Prostate gland (tissue), 2 donors: ENCODE measurements at regions not wholly inside any gene's neighbourhood (a gene's known extent, or its start where the extent isn't known, plus 50 kb on each side); places are given as distances from the start of the nearest gene placed in this dataset.

Experiments
- DNase-seq: peaks from one replicate; pipeline ENCODE4 v3.0.0-alpha.2; 2019; ENCODE audit warnings: low spot score
- H3K27ac ChIP-seq, 2 donors: fragments of 200-600 bp; sonication (generic); 2 replicates each; pipeline ENCODE4 v1.5.1; 2017 to 2019
- H3K27me3 ChIP-seq: fragments of 200-600 bp; sonication (generic); replicated peaks from 2 replicates; pipeline ENCODE4 v1.5.1; 2019; ENCODE audit not compliant: insufficient read depth
- H3K36me3 ChIP-seq, 2 donors: fragments of 200-600 bp; sonication (generic); 1 replicate in 1 of 2; 2 replicates in 1 of 2; pipeline versions ENCODE4 v1.5.1 to v1.8.1; 2017 to 2019
- H3K4me1 ChIP-seq: fragments of 200-600 bp; sonication (generic); replicated peaks from 2 replicates; pipeline ENCODE4 v1.5.1; 2019
- H3K4me3 ChIP-seq, 2 donors: fragments of 200-600 bp; sonication (generic); 2 replicates each; pipeline ENCODE4 v1.5.1; 2017 to 2019
- H3K9me3 ChIP-seq: fragments of 200-600 bp; sonication (generic); 2 replicates; pipeline ENCODE4 v1.5.1; 2017
- CTCF ChIP-seq, 4 experiments: fragments of 200-600 bp in 2 of 4; fragments of 450-650 bp in 2 of 4; sonication (generic) in 2 of 4; IDR thresholded peaks; 1 replicate in 3 of 4; 2 replicates in 1 of 4; pipeline ENCODE4 v1.5.1; 2016 to 2019; ENCODE audit warnings: antibody characterized with exemption in 4 of 4, mild to moderate bottlenecking in 2 of 4, moderate library complexity in 2 of 4
- POLR2A ChIP-seq: fragments of 450-650 bp; IDR thresholded peaks from one replicate; pipeline ENCODE4 v1.6.1; 2016; ENCODE audit warnings: antibody characterized with exemption, mild to moderate bottlenecking
- POLR2AphosphoS5 ChIP-seq: sonication (generic); formaldehyde crosslinking; IDR thresholded peaks from one replicate; pipeline ENCODE4 v1.6.1; 2017; ENCODE audit warnings: antibody characterized with exemption
- WGBS: methylation state at CpG from one replicate; pipeline ENCODE4 v1.1.5; 2018; 5-methylcytosine and 5-hydroxymethylcytosine counted together
- intact Hi-C: fragments of 100-400 bp; cut with DNase I; formaldehyde crosslinking; loops from one replicate; pipeline ENCODE4 v1.14.2; 2022

DNA sequence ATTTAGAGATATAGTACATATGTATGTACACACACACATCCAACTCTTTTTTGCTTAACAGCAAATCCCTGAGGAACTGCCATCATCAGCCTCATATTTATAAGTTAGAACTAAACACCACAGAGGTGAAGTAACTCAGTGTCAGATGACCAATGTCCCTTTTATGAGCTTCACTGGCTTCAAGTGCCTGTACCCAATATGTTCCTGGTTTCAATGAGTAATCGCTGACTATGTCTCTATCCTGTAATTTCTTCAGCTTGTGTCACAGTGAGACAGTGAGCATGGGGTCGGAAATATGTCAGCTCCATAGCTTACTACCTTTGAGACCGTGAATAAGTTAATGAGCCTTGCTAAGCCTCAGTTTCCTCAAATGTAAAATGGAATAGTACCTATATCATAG is 136.2 kb upstream of the RASGEF1B start:
- H3K9me3 ChIP-seq: no peaks in the 10 kb centered on the region
- H3K4me1 ChIP-seq: no peaks in the 10 kb centered on the region
- intact Hi-C loops: no loop called here
- WGBS: 92% methylated on average over 3 of the region's 3 CpGs
- H3K36me3 ChIP-seq: no peaks in the 10 kb centered on the region
- H3K27ac ChIP-seq: no peak overlapping the region
- no peaks in the 10 kb centered on the region for H3K27me3 ChIP-seq
- TF ChIP-seq POLR2AphosphoS5 (no peak), CTCF (IDR thresholded peaks at IDR 0.05) (no peak), POLR2A (no peak)
- no peak for DNase-seq
- H3K4me3 ChIP-seq: no peak overlapping the region

GRCh38 chr4:81606801-81607501 is 135.2 kb upstream of the RASGEF1B start:
- Histone ChIP-seq H3K9me3 (no peaks in the 10 kb centered on the region), H3K4me1 (no peaks in the 10 kb centered on the region), H3K27me3 (no peaks in the 10 kb centered on the region), H3K36me3 (no peaks in the 10 kb centered on the region), H3K4me3 (no peak overlapping the region), H3K27ac (no peak overlapping the region)
- DNase-seq: no peak
- 45% methylated on average over 4 of the region's 4 CpGs for WGBS
- intact Hi-C loops: no loop called here
- TF ChIP-seq CTCF (IDR thresholded peaks at IDR 0.05): no peak
- TF ChIP-seq POLR2AphosphoS5: no peak
- TF ChIP-seq POLR2A: no peak

DNA sequence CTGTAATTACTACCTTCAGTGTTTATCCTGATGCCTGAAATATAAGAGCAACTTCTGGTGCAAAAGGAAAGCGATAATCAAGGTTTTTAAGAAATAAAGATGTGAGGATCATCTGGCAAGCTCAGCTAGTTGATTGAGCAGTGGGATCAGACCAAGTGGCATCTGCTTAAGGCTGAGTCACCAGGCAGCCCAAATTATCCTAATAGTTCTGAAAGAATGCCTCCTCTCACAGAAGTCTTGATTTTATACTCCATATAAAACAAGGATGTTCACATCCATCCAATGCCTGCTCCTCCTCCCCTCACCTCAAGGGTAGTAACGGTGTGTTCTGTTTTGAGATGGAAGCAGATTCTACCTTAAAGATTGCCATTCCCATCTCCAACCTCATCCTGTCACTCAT is 134.5 kb upstream of the RASGEF1B start:
- no peaks in the 10 kb centered on the region for H3K9me3 ChIP-seq
- no peak overlapping the region for H3K27ac ChIP-seq
- no peak overlapping the region for H3K4me3 ChIP-seq
- TF ChIP-seq POLR2AphosphoS5 (no peak), CTCF (IDR thresholded peaks at IDR 0.05) (no peak), POLR2A (no peak)
- H3K4me1 ChIP-seq: no peaks in the 10 kb centered on the region
- no peak for DNase-seq
- intact Hi-C loops: no loop called here
- H3K36me3 ChIP-seq: no peaks in the 10 kb centered on the region
- no peaks in the 10 kb centered on the region for H3K27me3 ChIP-seq
- WGBS: 98% methylated on average over 2 of the region's 2 CpGs

GRCh38 chr4:81605271-81605670 is 133.6 kb upstream of the RASGEF1B start:
- TF ChIP-seq POLR2A (no peak), POLR2AphosphoS5 (no peak), CTCF (IDR thresholded peaks at IDR 0.05) (no peak)
- DNase-seq: no peak
- no peaks in the 10 kb centered on the region for H3K9me3 ChIP-seq
- H3K4me3 ChIP-seq: no peak overlapping the region
- 90% methylated on average over 2 of the region's 2 CpGs for WGBS
- no peaks in the 10 kb centered on the region for H3K27me3 ChIP-seq
- H3K36me3 ChIP-seq: no peaks in the 10 kb centered on the region
- H3K4me1 ChIP-seq: no peaks in the 10 kb centered on the region
- intact Hi-C loops: no loop called here
- H3K27ac ChIP-seq: no peak overlapping the region

- Histone ChIP-seq H3K9me3 (no peaks in the 10 kb centered on the region), H3K27ac (no peak overlapping the region), H3K27me3 (no peaks in the 10 kb centered on the region), H3K36me3 (no peaks in the 10 kb centered on the region), H3K4me3 (no peak overlapping the region), H3K4me1 (no peaks in the 10 kb centered on the region)
- no peak for DNase-seq
- no peak for TF ChIP-seq POLR2AphosphoS5
- TF ChIP-seq CTCF (IDR thresholded peaks at IDR 0.05): no peak
- TF ChIP-seq POLR2A: no peak
- intact Hi-C loops: no loop called here
- WGBS: 84% methylated on average over 3 of the region's 3 CpGs
Observed at GRCh38 chr4:81604683-81605218, 133.0 kb upstream of the RASGEF1B start.
